Activated naive CD4-positive, alpha-beta T cell treated with Interleukin-2 at 50 U/mL for 16 hours (primary cell): ENCODE measurements at regions not wholly inside any gene's neighbourhood (a gene's known extent, or its start where the extent isn't known, plus 50 kb on each side); places are given as distances from the start of the nearest gene placed in this dataset.

Experiments used
- DNase-seq: peaks from one replicate; pipeline ENCODE4 v3.0.0-alpha.2; 2020

DNA sequence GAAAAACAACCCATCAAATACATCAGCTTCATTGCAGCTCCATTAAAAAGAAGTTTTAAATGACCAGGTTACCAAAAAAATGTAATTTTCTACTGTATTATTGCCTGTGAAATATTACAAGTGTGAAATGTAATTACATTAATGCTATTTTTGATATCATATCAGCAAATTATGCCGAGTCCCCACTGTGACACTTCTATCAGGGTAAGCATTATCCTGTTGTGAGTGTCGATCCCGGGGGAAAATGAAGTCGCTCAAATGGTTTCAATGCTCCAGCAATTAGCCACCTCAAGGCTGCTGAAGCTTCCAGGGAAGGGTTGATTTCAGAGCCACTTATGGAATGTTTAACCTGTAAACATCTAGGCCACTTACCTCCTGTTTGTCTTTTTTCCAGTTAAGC, 70.4 kb downstream of the RCN1 start:
- no peak for DNase-seq

DNA sequence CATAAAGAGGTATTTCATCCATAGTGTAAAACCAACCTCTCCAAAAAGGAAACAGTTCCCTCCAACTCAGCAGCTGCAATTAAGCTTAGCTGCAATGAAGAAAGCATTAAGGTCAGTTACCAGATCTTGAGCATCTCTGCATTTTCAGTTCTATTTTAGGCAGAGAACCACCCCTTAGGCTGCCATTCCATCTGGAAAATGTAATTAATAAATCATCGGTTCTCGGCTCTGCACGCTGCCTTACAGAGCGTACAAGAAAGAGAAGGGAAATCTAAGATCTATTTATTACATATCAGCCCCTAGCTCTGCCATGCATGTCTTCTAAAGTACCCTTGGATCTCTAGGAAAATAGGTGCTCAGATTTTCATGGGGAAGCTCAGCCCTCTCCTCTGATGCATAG, 71.5 kb downstream of the RCN1 start:
- no peak for DNase-seq

- no peak for DNase-seq
Observed at GRCh38 chr11:32162906-32163305, 72.0 kb downstream of the RCN1 start.

DNA sequence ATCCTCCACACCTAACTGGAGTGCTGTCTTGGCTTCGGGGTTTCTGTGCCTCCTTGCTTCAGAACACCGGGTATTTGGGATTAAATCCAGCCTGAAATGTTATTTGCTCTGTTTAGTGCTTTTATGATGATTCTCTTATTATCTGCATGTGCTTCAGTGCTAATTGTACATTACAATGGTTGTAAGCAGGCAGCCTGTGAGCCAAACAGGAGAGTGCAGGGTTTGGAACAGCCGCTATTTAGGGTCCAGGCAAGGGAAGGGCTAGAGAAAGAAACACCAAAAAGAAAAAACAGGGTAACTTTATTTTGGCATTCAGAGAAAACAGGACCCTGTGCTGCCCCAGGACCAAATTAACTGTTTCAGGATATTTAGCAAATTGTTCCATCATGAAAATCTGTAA, 72.7 kb downstream of the RCN1 start:
- DNase-seq = no peak

DNA sequence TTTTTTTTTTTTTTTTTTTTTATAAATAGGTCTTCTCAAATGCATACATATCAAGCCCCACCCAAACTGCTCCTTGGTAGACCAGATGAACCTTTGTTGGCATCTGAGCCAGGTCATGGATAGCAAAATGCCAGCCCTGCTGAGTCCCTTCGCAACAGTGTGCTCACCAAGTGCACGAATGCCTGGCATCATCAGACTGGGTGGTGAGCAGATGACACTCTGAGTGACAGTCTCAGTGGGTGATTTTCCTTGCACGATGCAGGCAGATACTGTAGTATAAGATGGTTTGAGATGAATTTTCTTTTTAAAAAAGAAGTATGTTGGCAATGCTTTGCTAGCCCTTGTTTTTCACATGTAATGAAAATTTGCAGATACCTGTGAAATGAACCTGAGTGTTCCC, 74.0 kb downstream of the RCN1 start:
- no peak for DNase-seq

GRCh38 chr11:32168924-32169323, 78.0 kb downstream of the RCN1 start:
- DNase-seq = no peak

- no peak for DNase-seq
Observed at GRCh38 chr11:32171445-32171844, 80.6 kb downstream of the RCN1 start.

DNA sequence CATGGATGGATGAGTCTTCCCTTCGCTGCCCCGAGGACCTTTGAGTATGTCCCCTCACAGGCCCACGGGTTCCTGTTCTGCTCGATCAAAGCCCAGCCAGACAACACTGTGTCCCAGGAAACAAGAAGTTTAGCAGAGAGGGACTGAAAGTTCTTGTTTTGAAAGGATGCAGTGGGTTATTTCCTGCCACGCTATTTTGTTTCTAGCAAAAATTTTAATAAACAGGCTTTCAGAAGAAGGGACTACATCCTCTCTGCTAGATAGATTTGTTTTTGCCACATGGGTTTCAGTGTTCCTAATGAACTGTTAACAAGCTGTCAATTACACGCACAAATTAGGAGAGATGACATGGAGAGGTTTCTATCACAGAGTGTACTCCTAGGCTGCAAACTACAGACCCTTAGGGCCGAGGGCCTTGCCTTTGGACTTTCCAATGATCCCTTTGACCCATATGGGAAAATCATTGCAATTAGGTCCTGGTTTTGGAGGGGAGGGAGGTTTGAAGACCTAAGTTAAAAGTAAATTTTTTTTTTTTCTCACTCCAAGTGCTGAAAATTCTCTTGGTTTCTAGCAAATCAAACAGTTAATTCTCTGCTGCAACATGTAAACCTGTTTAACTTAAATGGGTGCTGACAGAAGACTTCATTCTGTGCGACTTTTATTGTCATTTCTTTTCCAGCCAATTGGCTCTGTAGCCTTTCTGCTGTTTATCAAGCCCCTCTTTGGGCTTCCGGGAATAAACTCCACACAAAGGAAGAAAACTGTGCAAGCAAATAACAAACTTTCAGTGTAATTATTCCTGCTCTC, 81.4 kb downstream of the RCN1 start:
- DNase-seq = no peak

DNA sequence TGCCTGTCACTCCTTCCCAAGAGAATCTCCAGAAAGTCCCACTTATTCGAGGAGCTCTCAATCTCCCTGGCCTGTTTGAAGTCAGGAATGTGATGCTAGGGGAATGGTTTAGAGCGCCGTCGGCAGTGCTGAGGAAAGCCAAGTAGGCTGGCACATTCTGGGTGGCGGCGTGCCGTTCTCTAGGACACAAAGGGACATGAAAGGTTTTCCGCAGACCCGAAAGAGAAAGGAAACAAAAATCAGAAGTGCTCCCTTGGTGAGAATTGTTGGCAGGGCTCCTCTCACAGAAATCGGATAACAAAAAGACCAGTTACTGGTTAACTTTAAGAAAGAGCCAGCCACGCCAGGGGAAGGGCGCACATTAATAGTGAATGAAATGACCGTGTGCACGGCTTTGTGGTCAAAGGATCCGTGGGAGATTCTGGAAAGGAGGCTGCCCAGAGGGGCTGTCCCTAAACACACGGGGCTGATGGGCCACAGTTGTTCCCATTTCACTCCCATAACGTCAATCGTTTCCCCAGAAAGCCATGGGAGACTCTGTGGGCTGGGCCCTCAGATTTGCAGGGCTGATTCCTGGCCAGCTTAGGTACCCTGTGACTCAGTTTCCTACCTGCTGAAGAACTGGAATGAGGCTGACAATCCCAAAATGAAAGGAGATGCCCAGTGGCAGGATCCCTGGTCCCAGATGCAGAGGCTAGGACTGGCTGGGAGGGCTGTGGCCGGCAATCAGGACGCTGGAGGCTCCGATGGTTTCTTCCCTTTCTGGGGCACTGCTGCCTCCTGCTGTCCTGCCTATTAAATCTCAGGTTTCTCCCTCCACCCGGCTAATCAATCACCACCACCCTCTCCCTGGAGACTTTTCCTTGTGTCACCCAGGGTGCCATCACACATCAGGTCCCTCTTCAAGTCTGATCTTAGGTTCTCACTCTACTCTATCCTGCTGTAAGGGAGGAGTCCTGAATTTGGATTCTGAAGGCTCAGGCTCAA, 82.3 kb downstream of the RCN1 start:
- DNase-seq = no peak

GRCh38 chr11:32173977-32174376, 83.1 kb downstream of the RCN1 start:
- DNase-seq = no peak

DNA sequence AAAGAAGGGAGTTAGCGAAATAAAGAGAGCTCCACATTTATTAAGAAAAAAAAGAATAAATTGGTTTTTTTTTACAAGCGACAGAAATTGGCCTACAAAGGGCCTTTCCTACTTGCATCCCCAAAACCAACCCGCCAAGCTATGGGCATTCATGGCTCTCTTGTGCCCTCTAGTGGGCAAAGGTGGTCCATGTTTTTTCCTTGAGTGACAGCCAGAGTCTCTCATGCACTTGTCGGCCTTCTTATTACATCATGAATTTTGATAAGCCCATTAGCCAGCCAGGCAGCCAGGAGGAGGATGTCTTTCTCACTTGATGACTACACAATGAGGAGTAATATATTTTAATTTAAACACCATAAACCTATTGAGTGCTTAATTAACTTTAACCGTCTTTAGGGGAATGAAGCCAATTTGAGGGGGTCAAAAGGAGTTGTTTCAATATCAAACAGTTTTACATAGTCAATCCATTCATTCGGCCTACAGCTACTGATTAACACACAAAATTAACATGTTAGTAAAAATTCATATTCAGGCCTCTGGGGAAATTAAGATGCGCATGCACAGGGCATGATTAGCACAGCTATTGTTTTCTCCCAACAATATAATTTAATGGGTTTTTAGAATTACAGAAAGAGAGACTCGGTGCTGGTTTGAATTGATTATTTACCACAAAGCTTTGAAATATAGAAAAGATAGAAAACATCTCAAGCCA, 85.5 kb downstream of the RCN1 start:
- DNase-seq = peak; percentile 76

GRCh38 chr11:32178692-32179091, 87.8 kb downstream of the RCN1 start:
- no peak for DNase-seq

GRCh38 chr11:32183512-32183911, 92.6 kb downstream of the RCN1 start:
- DNase-seq = no peak

- no peak for DNase-seq
Observed at GRCh38 chr11:32184041-32184722, 93.3 kb downstream of the RCN1 start.

GRCh38 chr11:32184723-32185376, 94.0 kb downstream of the RCN1 start:
- DNase-seq = no peak

DNA sequence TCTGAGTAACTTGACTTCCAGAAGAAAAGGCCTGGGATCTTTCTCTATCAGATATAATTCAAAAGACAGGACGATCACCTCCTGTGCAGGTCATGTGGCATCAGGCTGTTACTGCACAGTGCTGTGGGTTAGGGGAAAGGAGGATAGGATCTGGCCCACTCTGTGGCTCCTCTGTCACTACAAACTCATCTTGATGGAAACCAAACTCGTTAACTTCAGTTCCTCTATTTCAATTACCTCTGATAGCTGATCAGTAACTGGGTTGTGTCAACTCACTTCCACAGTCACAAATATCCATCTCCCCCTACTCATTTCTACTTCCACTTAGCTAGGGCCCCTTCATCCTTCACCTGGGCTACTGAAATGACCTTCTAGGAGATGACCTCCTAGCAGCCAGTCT, 95.2 kb downstream of the RCN1 start:
- no peak for DNase-seq

DNA sequence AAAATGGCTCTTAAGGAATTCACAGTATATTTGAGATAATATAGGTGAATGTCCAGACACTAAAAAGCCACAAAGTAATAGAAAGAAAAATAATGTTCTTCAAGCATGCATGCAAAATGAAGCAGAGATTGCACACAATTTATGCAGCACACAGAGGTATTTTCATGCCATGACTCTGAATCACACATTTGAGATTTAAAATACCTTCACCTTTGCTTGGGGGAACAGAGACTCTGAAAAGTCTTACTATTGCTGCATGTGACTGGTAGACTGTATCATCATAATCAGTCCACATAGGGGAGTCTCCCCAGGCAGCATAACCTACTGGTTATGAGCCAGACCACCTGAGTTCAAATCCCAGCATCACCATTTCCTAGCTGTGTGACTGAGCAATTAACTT, 96.2 kb downstream of the RCN1 start:
- DNase-seq = no peak

- no peak for DNase-seq
Observed at GRCh38 chr11:32188785-32189184, 97.9 kb downstream of the RCN1 start.

GRCh38 chr11:32196137-32196536, 105.3 kb downstream of the RCN1 start:
- no peak for DNase-seq

DNA sequence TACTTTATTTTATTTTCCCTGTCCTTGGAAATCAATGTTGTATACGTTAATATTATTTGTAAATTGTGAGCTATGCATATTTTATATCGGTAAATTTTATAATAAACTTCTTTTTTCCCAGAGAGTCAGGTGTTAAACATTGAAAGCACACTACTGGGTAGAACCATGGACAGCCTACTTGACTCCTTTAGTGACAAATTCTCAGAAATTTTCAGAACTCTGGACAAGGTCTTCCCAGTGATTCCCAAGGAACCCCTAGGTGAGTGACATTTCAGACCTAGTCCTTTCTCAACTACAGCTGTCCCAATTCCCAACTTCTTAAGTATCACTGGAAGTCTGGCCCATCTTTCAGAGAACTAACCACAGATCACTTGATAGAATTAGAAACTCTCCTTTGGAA, 107.2 kb downstream of the RCN1 start:
- no peak for DNase-seq

- no peak for DNase-seq
Observed at GRCh38 chr11:32200136-32200847, 109.4 kb downstream of the RCN1 start.

DNA sequence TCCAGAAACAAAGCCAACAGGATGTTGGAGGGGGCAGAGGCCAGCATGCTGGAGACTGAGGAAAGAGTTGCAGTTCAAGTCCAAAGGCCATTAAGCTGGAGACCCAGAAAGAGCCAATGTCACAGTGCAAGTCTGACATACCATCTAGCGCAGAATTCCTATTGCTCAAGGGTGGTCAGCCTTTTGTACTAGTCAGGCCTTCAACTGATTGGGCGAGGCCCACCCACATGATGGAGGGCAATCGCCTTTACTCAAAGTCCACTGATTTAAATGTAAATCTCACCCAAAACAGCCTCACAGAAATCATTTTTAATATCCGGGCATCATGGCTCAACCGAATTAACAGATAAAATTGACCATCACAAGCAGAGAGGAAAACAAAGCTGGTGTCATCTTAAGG, 113.9 kb downstream of the RCN1 start:
- no peak for DNase-seq
